Tibial nerve (tissue), 4 donors: ENCODE measurements at regions not wholly inside any gene's neighbourhood (a gene's known extent, or its start where the extent isn't known, plus 50 kb on each side); places are given as distances from the start of the nearest gene placed in this dataset.

ENCODE experiments used
- CTCF ChIP-seq, 5 experiments: fragments of 200-600 bp in 3 of 5; fragments of 450-650 bp in 2 of 5; sonication (generic) in 3 of 5; IDR thresholded peaks; one replicate each; pipeline ENCODE4 v1.5.1; 2016 to 2019; ENCODE audit warnings: antibody characterized with exemption in 5 of 5, mild to moderate bottlenecking in 3 of 5, moderate library complexity in 2 of 5
- EP300 ChIP-seq, 2 donors: sonication (generic); formaldehyde crosslinking; IDR thresholded peaks; one replicate each; pipeline ENCODE4 v1.6.1; 2017; ENCODE audit warnings: antibody characterized with exemption in 2 of 2, mild to moderate bottlenecking in 1 of 2

DNA sequence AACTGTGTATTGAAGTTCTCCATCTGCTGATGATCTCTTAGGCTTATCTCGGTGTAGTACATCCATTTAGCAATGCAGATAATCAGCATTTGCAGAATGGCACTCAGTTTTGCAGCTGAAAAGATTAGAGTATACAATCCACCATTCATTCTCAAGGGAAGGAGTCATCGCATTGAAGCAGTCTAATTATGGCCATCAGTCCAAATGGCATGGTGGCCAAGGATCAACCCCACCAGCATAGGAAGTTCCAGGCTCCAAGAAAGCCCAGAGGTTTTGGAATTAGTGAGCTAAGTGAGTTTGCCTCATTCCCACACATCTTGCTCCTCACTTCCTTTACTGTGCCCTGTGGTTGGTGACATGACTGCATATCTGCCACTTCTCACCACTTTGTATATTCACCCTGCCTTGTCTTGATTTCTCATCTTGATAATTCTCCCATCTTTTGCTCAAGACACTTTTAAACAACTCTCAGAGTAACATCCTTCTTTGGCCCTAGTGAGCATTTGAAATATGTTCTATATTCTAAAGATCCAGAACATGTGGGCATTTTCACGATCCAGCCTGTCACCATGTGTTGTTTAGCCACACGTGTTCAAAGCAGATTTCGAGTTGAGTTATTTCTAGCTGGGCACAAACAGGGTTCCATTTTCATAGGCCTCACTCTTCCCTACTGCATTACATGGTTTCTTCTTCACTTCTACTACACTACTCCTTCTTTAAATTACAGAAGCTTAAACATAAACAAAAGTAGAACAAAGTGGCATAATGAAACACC, 1119.8 kb downstream of the TSN start:
- TF ChIP-seq CTCF (IDR thresholded peaks at IDR 0.05) (no peak), EP300 (IDR thresholded peaks at IDR 0.05) (no peak)
